Neural crest cell (in vitro differentiated cells): ENCODE measurements at regions not wholly inside any gene's neighbourhood (a gene's known extent, or its start where the extent isn't known, plus 50 kb on each side); places are given as distances from the start of the nearest gene placed in this dataset.

Experiments
- DNase-seq: peaks from one replicate; pipeline ENCODE4 v3.0.0; 2021; ENCODE audit warnings: low read depth, mixed read lengths, low spot score
- H3K27ac Mint-ChIP-seq: one replicate; pipeline ENCODE4 v1.8.0; 2021; ENCODE audit warnings: mild to moderate bottlenecking, mixed read lengths; ENCODE audit not compliant: unreplicated experiment
- H3K27me3 Mint-ChIP-seq: 2 replicates; pipeline ENCODE4 v1.8.0; 2021; ENCODE audit warnings: low read depth, mild to moderate bottlenecking, mixed read lengths
- H3K36me3 Mint-ChIP-seq: 2 replicates; pipeline ENCODE4 v1.8.0; 2021; ENCODE audit warnings: low read depth, mild to moderate bottlenecking, mixed read lengths
- H3K4me1 Mint-ChIP-seq: 2 replicates; pipeline ENCODE4 v1.8.0; 2021; ENCODE audit warnings: mixed read lengths
- H3K4me3 Mint-ChIP-seq: one replicate; pipeline ENCODE4 v1.8.0; 2021; ENCODE audit warnings: mild to moderate bottlenecking, mixed read lengths
- H3K9me3 Mint-ChIP-seq: 2 replicates; pipeline ENCODE4 v1.8.0; 2021; ENCODE audit warnings: mixed read lengths
- CTCF ChIP-seq: fragments of 200-600 bp; sonication (generic); conservative IDR thresholded peaks from 2 replicates; pipeline ENCODE4 v1.5.0; 2021; ENCODE audit warnings: antibody characterized with exemption, mild to moderate bottlenecking

- TF ChIP-seq CTCF = no peak
- no peak overlapping the region for H3K4me3 Mint-ChIP-seq
- H3K36me3 Mint-ChIP-seq = no peaks in the 10 kb centered on the region
- no peaks in the 10 kb centered on the region for H3K9me3 Mint-ChIP-seq
- no peaks in the 10 kb centered on the region for H3K4me1 Mint-ChIP-seq
- no peak overlapping the region for H3K27ac Mint-ChIP-seq
- no peak for DNase-seq
- H3K27me3 Mint-ChIP-seq = no peaks in the 10 kb centered on the region
Measured at GRCh38 chr1:25040122-25040685, 110.1 kb upstream of the RUNX3 start.

- H3K4me3 Mint-ChIP-seq = no peak overlapping the region
- H3K36me3 Mint-ChIP-seq = no peaks in the 10 kb centered on the region
- DNase-seq = no peak
- no peaks in the 10 kb centered on the region for H3K27me3 Mint-ChIP-seq
- no peaks in the 10 kb centered on the region for H3K4me1 Mint-ChIP-seq
- H3K27ac Mint-ChIP-seq = no peak overlapping the region
- peak; percentile 33 for TF ChIP-seq CTCF
- H3K9me3 Mint-ChIP-seq = no peaks in the 10 kb centered on the region
Measured at GRCh38 chr1:25039229-25039628, 109.2 kb upstream of the RUNX3 start.

GRCh38 chr1:25038699-25039098, 108.6 kb upstream of the RUNX3 start:
- Mint-ChIP-seq H3K4me3 (no peak overlapping the region), H3K9me3 (no peaks in the 10 kb centered on the region), H3K4me1 (no peaks in the 10 kb centered on the region), H3K27me3 (no peaks in the 10 kb centered on the region), H3K27ac (no peak overlapping the region), H3K36me3 (no peaks in the 10 kb centered on the region)
- no peak for DNase-seq
- no peak for TF ChIP-seq CTCF

- no peak overlapping the region for H3K4me3 Mint-ChIP-seq
- TF ChIP-seq CTCF = peak; percentile 63
- no peaks in the 10 kb centered on the region for H3K36me3 Mint-ChIP-seq
- no peak overlapping the region for H3K27ac Mint-ChIP-seq
- no peaks in the 10 kb centered on the region for H3K4me1 Mint-ChIP-seq
- DNase-seq = peak; percentile 47
- no peaks in the 10 kb centered on the region for H3K27me3 Mint-ChIP-seq
- H3K9me3 Mint-ChIP-seq = no peaks in the 10 kb centered on the region
Measured at GRCh38 chr1:25037174-25038074, 107.3 kb upstream of the RUNX3 start.

GRCh38 chr1:25036117-25036546, 106.1 kb upstream of the RUNX3 start:
- no peak overlapping the region for H3K27ac Mint-ChIP-seq
- H3K27me3 Mint-ChIP-seq = no peaks in the 10 kb centered on the region
- no peak for TF ChIP-seq CTCF
- no peaks in the 10 kb centered on the region for H3K4me1 Mint-ChIP-seq
- no peaks in the 10 kb centered on the region for H3K36me3 Mint-ChIP-seq
- no peak for DNase-seq
- no peaks in the 10 kb centered on the region for H3K9me3 Mint-ChIP-seq
- no peak overlapping the region for H3K4me3 Mint-ChIP-seq
